IMR-90 (cell line): ENCODE measurements at regions not wholly inside any gene's neighbourhood (a gene's known extent, or its start where the extent isn't known, plus 50 kb on each side); places are given as distances from the start of the nearest gene placed in this dataset.

Experiments used
- ATAC-seq: fragments of 200-7000 bp; cut with Tn5 transposase; 2 replicates; pipeline ENCODE4 v1.9.1; 2020; ENCODE audit warnings: low read depth, mild to moderate bottlenecking, moderate library complexity
- BruUV-seq: library from RNA; stranded (reverse); fragments of 400-500 nt; replicated peaks from 2 replicates; lab custom pipeline; 2021; lab: Mats Ljungman, UMichigan
- CTCF ChIA-PET: fragments of 300-600 bp; formaldehyde crosslinking; extraction: SDS; loops from one replicate; lab custom pipeline; 2021; ENCODE audit warnings: antibody characterized with exemption; lab: Yijun Ruan, JAX
- POLR2A ChIA-PET: fragments of 300-600 bp; sonication (Branson Sonifier 250); formaldehyde crosslinking; loops from one replicate; lab custom pipeline; 2022; ENCODE audit warnings: antibody characterized with exemption; ENCODE audit not compliant: unreplicated experiment; lab: Charles Lee
- DNase-seq: peaks from one replicate; pipeline ENCODE4 v3.0.0; 2013
- H2AFZ ChIP-seq: replicated peaks from 2 replicates; pipeline ENCODE3; 2013; ENCODE audit warnings: low read length, mild to moderate bottlenecking; ENCODE audit not compliant: poor library complexity
- H2AK5ac ChIP-seq: 2 replicates; pipeline ENCODE4 v1.6.1; 2013; ENCODE audit warnings: low read depth, low read length, inconsistent platforms
- H2AK9ac ChIP-seq: replicated peaks from 2 replicates; pipeline ENCODE3; 2013; ENCODE audit warnings: mild to moderate bottlenecking, low read depth, low read length, moderate library complexity; ENCODE audit not compliant: poor library complexity
- H2BK120ac ChIP-seq: 2 replicates; pipeline ENCODE4 v1.6.1; 2013; ENCODE audit warnings: low read depth, low read length, inconsistent platforms
- H2BK15ac ChIP-seq: 3 replicates; pipeline ENCODE4 v1.6.1; 2013; ENCODE audit warnings: low read depth, low read length, inconsistent platforms
- H2BK20ac ChIP-seq: 2 replicates; pipeline ENCODE4 v1.6.1; 2013; ENCODE audit warnings: low read depth, mild to moderate bottlenecking, inconsistent platforms, low read length, moderate library complexity
- H2BK5ac ChIP-seq: 2 replicates; pipeline ENCODE4 v1.6.1; 2013; ENCODE audit warnings: mild to moderate bottlenecking, low read depth, low read length, inconsistent platforms; ENCODE audit not compliant: poor library complexity, severe bottlenecking
- H3K14ac ChIP-seq: replicated peaks from 2 replicates; pipeline ENCODE4 v1.6.1; 2013; ENCODE audit warnings: low read depth, low read length, inconsistent platforms
- H3K18ac ChIP-seq: 2 replicates; pipeline ENCODE4 v1.6.1; 2013; ENCODE audit warnings: low read depth, low read length, control low read depth
- H3K23ac ChIP-seq: 2 replicates; pipeline ENCODE4 v1.6.1; 2013; ENCODE audit warnings: low read depth, low read length, inconsistent platforms
- H3K27ac ChIP-seq: 2 replicates; pipeline ENCODE4 v1.5.1; 2013; ENCODE audit warnings: mild to moderate bottlenecking, control low read depth, low read length; ENCODE audit not compliant: insufficient read depth
- H3K27me3 ChIP-seq: 2 replicates; pipeline ENCODE4 v1.6.1; 2013; ENCODE audit warnings: low read length; ENCODE audit not compliant: control insufficient read depth, insufficient read depth
- H3K36me3 ChIP-seq: 2 replicates; pipeline ENCODE4 v1.6.1; 2013; ENCODE audit warnings: low read length, mixed read lengths; ENCODE audit not compliant: control insufficient read depth, insufficient read depth
- H3K4ac ChIP-seq: 2 replicates; pipeline ENCODE4 v1.6.1; 2013; ENCODE audit warnings: low read depth, low read length, inconsistent platforms
- H3K4me1 ChIP-seq: 2 replicates; pipeline ENCODE4 v1.6.1; 2013; ENCODE audit warnings: low read length, mixed read lengths; ENCODE audit not compliant: control insufficient read depth, insufficient read depth
- H3K4me2 ChIP-seq: 2 replicates; pipeline ENCODE4 v1.6.1; 2013; ENCODE audit warnings: low read depth, mild to moderate bottlenecking, control low read depth, low read length, moderate library complexity
- H3K4me3 ChIP-seq: 2 replicates; pipeline ENCODE4 v1.5.1; 2013; ENCODE audit warnings: low read depth, mild to moderate bottlenecking, control low read depth, low read length, moderate library complexity; ENCODE audit not compliant: insufficient read depth
- H3K56ac ChIP-seq: 2 replicates; pipeline ENCODE4 v1.6.1; 2013; ENCODE audit warnings: low read length, inconsistent platforms; ENCODE audit not compliant: insufficient read depth; ENCODE audit errors: extremely low read depth
- H3K79me1 ChIP-seq, 2 experiments: 2 replicates each; pipeline ENCODE4 v1.6.1; 2013; ENCODE audit warnings: low read length in 2 of 2, inconsistent platforms in 1 of 2, low read depth in 1 of 2
- H3K9ac ChIP-seq: 2 replicates; pipeline ENCODE4 v1.6.1; 2013; ENCODE audit warnings: low read depth, low read length, control low read depth
- H3K9me1 ChIP-seq: 2 replicates; pipeline ENCODE4 v1.6.1; 2013; ENCODE audit warnings: low read length, inconsistent platforms; ENCODE audit not compliant: insufficient read depth
- H3K9me3 ChIP-seq: 2 replicates; pipeline ENCODE4 v1.6.1; 2013; ENCODE audit warnings: low read length; ENCODE audit not compliant: control insufficient read depth, insufficient read depth
- H4K20me1 ChIP-seq: 2 replicates; pipeline ENCODE4 v1.6.1; 2013; ENCODE audit warnings: low read length, inconsistent platforms; ENCODE audit not compliant: insufficient read depth
- H4K5ac ChIP-seq: 2 replicates; pipeline ENCODE4 v1.6.1; 2013; ENCODE audit warnings: mild to moderate bottlenecking, low read depth, low read length, control low read depth
- H4K8ac ChIP-seq, 2 experiments: 2 replicates each; pipeline ENCODE4 v1.6.1; 2013; ENCODE audit warnings: low read depth in 2 of 2, low read length in 2 of 2, control low read depth in 1 of 2, inconsistent platforms in 1 of 2
- H4K91ac ChIP-seq: 2 replicates; pipeline ENCODE4 v1.6.1; 2013; ENCODE audit warnings: low read depth, low read length, inconsistent platforms; ENCODE audit not compliant: insufficient read depth
- BHLHE40 ChIP-seq: fragments of 150-350 bp; IDR thresholded peaks from 2 replicates; pipeline ENCODE4 v1.6.1; 2016; ENCODE audit warnings: mild to moderate bottlenecking, low read depth, low read length
- CEBPB ChIP-seq: IDR thresholded peaks from 2 replicates; pipeline ENCODE4 v1.6.1; 2012; ENCODE audit warnings: low read depth, low read length, improper control_type of control experiment
- CHD1 ChIP-seq: IDR thresholded peaks from 2 replicates; pipeline ENCODE4 v1.6.1; 2012; ENCODE audit warnings: low read depth, low read length, improper control_type of control experiment
- ELK1 ChIP-seq: fragments of 150-350 bp; IDR thresholded peaks from 2 replicates; pipeline ENCODE4 v1.6.1; 2016; ENCODE audit warnings: low read depth, mild to moderate bottlenecking, low read length, moderate library complexity, borderline replicate concordance
- FOS ChIP-seq: fragments of 150-350 bp; IDR thresholded peaks from 2 replicates; pipeline ENCODE4 v1.6.1; 2016; ENCODE audit warnings: low read depth, low read length
- MAZ ChIP-seq: IDR thresholded peaks from 2 replicates; pipeline ENCODE4 v1.6.1; 2012; ENCODE audit warnings: low read depth, mild to moderate bottlenecking, low read length, improper control_type of control experiment, moderate library complexity, borderline replicate concordance
- MXI1 ChIP-seq: IDR thresholded peaks from 2 replicates; pipeline ENCODE4 v1.6.1; 2012; ENCODE audit warnings: low read depth, mild to moderate bottlenecking, low read length, moderate library complexity, borderline replicate concordance
- RCOR1 ChIP-seq: IDR thresholded peaks from 2 replicates; pipeline ENCODE4 v1.6.1; 2012; ENCODE audit warnings: mild to moderate bottlenecking, low read length, improper control_type of control experiment; ENCODE audit not compliant: insufficient replicate concordance
- RFX5 ChIP-seq: IDR thresholded peaks from 2 replicates; pipeline ENCODE4 v1.8.0; 2012; ENCODE audit warnings: low read depth, mild to moderate bottlenecking, low read length, moderate library complexity
- USF2 ChIP-seq: fragments of 150-350 bp; IDR thresholded peaks from 2 replicates; pipeline ENCODE4 v1.6.1; 2017; ENCODE audit warnings: mild to moderate bottlenecking, antibody characterized with exemption, low read length, low read depth
- WGBS, 2 experiments: methylation state at CpG; one replicate each; pipeline versions ENCODE4 v1.1.5 to v1.1.7; 2013; ENCODE audit warnings: missing lambda C conversion rate in 2 of 2; ENCODE audit not compliant: insufficient read length in 1 of 2; ENCODE audit errors: extremely low coverage in 2 of 2; 5-methylcytosine and 5-hydroxymethylcytosine counted together
- dilution Hi-C: fragments of 300-500 bp; cut with HindIII; formaldehyde crosslinking; loops from one replicate; pipeline ENCODE4 v1.14.3; 2018; ENCODE audit warnings: low sequenced_read_pairs; ENCODE audit not compliant: unreplicated experiment
- in situ Hi-C: fragments of 300-500 bp; cut with MboI; formaldehyde crosslinking; loops from 3 replicates; pipeline ENCODE4 v1.14.3; 2019; ENCODE audit warnings: low sequenced_read_pairs, inconsistent platforms, mixed read lengths
- intact Hi-C: fragments of 100-400 bp; cut with micrococcal nuclease; formaldehyde crosslinking; loops from 2 replicates; pipeline ENCODE4 v1.10.0; 2022
- TF ChIP-seq, protein P1 (sequence below): conservative IDR thresholded peaks from 2 replicates; pipeline ENCODE4 v1.5.1; 2012; ENCODE audit warnings: mild to moderate bottlenecking, low read depth, low read length, improper control_type of control experiment

DNA sequence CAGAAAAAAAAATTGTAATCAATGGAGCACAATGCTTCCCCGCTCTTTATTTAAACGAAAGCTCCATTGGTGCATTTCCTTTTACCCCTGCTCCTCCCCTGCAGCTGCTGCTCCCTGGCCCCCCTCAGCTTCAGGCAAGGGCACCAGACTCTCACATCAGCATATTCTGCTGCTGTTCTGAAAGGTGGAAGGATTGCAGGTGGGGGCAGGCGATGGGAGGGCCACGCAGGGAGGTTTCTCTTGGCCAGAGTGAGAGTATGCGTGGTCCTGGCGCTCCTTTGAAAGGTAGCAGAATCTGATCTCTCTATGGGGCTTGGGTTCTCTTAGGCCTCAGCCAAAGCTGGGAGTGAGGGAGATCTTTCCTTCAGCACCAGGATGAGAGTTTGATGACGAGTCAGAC lies 240.9 kb upstream of the CADM1 start:
- no TSS peak for BruUV-seq
- TF ChIP-seq MAZ (no peak), ELK1 (no peak), BHLHE40 (no peak), CEBPB (no peak), RFX5 (no peak), RCOR1 (no peak), CHD1 (no peak), FOS (no peak), MXI1 (no peak), USF2 (no peak)
- TF ChIP-seq, protein P1, sequence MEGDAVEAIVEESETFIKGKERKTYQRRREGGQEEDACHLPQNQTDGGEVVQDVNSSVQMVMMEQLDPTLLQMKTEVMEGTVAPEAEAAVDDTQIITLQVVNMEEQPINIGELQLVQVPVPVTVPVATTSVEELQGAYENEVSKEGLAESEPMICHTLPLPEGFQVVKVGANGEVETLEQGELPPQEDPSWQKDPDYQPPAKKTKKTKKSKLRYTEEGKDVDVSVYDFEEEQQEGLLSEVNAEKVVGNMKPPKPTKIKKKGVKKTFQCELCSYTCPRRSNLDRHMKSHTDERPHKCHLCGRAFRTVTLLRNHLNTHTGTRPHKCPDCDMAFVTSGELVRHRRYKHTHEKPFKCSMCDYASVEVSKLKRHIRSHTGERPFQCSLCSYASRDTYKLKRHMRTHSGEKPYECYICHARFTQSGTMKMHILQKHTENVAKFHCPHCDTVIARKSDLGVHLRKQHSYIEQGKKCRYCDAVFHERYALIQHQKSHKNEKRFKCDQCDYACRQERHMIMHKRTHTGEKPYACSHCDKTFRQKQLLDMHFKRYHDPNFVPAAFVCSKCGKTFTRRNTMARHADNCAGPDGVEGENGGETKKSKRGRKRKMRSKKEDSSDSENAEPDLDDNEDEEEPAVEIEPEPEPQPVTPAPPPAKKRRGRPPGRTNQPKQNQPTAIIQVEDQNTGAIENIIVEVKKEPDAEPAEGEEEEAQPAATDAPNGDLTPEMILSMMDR: no peak
- H2BK20ac ChIP-seq: no peak overlapping the region
- no peak for ATAC-seq
- H3K36me3 ChIP-seq: no peaks in the 10 kb centered on the region
- H4K5ac ChIP-seq: no peak overlapping the region
- no peaks in the 10 kb centered on the region for H3K4me1 ChIP-seq
- no peak overlapping the region for H3K56ac ChIP-seq
- H2BK120ac ChIP-seq: no peak overlapping the region
- no peak overlapping the region for H3K9ac ChIP-seq
- no peaks in the 10 kb centered on the region for H3K9me3 ChIP-seq
- H3K14ac ChIP-seq: no peak overlapping the region
- H2BK15ac ChIP-seq: no peak overlapping the region
- no peaks in the 10 kb centered on the region for H3K79me1 ChIP-seq
- H3K4me3 ChIP-seq: no peak overlapping the region
- DNase-seq: no peak
- H2AK5ac ChIP-seq: no peak overlapping the region
- no peaks in the 10 kb centered on the region for H3K9me1 ChIP-seq
- no peak overlapping the region for H2BK5ac ChIP-seq
- H3K18ac ChIP-seq: no peak overlapping the region
- in situ Hi-C loops (no loop called here), dilution Hi-C loops (no loop called here), intact Hi-C loops (no loop called here)
- peaks cover 26% of the 10 kb centered on the region for H3K27me3 ChIP-seq
- no peak overlapping the region for H3K23ac ChIP-seq
- H4K91ac ChIP-seq: no peak overlapping the region
- H3K4ac ChIP-seq: no peak overlapping the region
- WGBS, 2 experiments: no CpG with 5 or more reads among the region's 7 CpGs
- no peak overlapping the region for H3K27ac ChIP-seq
- CTCF ChIA-PET: no interaction called here
- POLR2A ChIA-PET: no interaction called here
- H4K20me1 ChIP-seq: no peaks in the 10 kb centered on the region
- no peak overlapping the region for H2AK9ac ChIP-seq
- H3K4me2 ChIP-seq: no peak overlapping the region
- H2AFZ ChIP-seq: no peak overlapping the region
- no peak overlapping the region for H4K8ac ChIP-seq
